ENCODE measurements at regions not wholly inside any gene's neighbourhood (a gene's known extent, or its start where the extent isn't known, plus 50 kb on each side); places are given as distances from the start of the nearest gene placed in this dataset.
"Not testable (repeated sequence)": the region's sequence is repeated elsewhere in the genome, so short reads cannot be mapped to it uniquely, and the experiment has no call there.

DNA sequence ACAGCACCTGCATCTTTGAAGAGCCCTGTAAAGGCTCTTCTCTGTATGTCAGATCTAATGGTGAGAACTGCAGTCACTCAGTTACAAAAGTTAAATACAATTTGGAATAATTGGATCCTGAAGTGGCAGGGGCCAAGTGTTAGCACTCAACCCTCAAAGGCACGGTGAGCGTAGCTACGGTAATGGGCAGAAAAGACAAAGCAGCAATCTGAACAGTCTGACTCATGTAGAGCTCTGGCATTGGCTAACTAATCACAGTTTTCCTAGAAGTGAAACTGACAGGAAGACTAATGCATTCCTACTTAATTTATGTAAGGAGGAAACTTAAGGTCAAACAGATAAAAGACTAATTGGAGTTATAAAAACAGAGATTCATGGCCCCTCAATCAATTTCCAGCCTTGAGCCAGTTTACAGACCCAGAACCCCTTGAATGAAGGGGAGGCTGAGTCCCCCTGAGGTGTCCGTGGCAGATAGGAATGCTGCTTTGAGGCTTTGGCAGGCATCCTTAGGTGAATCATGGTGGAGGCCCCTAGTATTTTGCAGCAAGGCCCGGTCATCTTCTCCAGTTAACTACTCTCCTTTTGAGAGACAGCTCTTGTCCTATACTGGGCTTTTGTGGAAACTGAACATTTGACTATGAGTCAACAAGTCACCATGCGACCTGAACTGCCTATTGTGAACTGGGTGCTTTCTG, 450.7 kb downstream of the ZNF33B start:
- not testable (repeated sequence) for TF ChIP-seq CTCF (conservative IDR thresholded peaks at IDR 0.05; ENCODE audit: low read depth, low read length); MXI1 (IDR thresholded peaks at IDR 0.05; ENCODE audit: borderline replicate concordance, low read depth, low read length); ELK1 (IDR thresholded peaks at IDR 0.05; ENCODE audit: borderline replicate concordance, low read depth, low read length); CEBPB (IDR thresholded peaks at IDR 0.05; ENCODE audit: low read depth, low read length); BHLHE40 (IDR thresholded peaks at IDR 0.05; ENCODE audit: low read depth, low read length); RFX5 (IDR thresholded peaks at IDR 0.05; ENCODE audit: low read depth, low read length); POLR2A (IDR thresholded peaks at IDR 0.05; ENCODE audit: low read depth, low read length); SMC3 (IDR thresholded peaks at IDR 0.05; ENCODE audit: low read depth, low read length); FOS (IDR thresholded peaks at IDR 0.05; ENCODE audit: low read depth, low read length); CHD1 (IDR thresholded peaks at IDR 0.05; ENCODE audit: low read depth, low read length); RAD21 (IDR thresholded peaks at IDR 0.05; ENCODE audit: low read length); MAZ (IDR thresholded peaks at IDR 0.05; ENCODE audit: borderline replicate concordance, low read depth, low read length)
- TF ChIP-seq, protein P1, sequence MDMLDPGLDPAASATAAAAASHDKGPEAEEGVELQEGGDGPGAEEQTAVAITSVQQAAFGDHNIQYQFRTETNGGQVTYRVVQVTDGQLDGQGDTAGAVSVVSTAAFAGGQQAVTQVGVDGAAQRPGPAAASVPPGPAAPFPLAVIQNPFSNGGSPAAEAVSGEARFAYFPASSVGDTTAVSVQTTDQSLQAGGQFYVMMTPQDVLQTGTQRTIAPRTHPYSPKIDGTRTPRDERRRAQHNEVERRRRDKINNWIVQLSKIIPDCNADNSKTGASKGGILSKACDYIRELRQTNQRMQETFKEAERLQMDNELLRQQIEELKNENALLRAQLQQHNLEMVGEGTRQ (IDR thresholded peaks at IDR 0.05; ENCODE audit: low read depth, low read length), result not testable (repeated sequence)
